ENCODE measurements at regions not wholly inside any gene's neighbourhood (a gene's known extent, or its start where the extent isn't known, plus 50 kb on each side); places are given as distances from the start of the nearest gene placed in this dataset.

DNA sequence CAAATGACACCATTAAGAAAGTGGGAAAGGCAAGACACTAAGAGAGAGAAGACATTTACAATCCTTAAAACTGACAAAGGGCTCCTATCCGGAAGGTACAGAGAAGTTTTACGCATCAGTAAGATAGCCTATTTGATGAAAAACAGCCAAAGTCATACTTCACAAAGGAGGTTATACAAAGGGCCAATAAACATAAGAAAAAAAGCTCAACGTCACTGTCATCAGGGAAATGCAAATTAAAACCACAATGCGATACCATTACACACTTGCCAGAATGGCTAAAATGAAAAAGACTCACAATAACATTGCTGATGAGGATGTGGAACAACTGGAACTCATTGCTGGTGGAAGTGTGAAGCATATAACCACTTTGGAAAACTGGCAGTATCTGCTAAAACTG, 168.6 kb upstream of the FAR2 start:
- H3K9me3 ChIP-seq (ENCODE audit: control insufficient read depth, low read depth, low read length) = no peaks in the 10 kb centered on the region
- no peaks in the 10 kb centered on the region for H3K36me3 ChIP-seq (ENCODE audit: control insufficient read depth in 2 of 2, extremely low read depth in 1 of 2, insufficient read depth in 2 of 2, low read length in 2 of 2)
- H3K4me3 ChIP-seq (ENCODE audit: control insufficient read depth in 2 of 3, extremely low read depth in 1 of 3, insufficient read depth in 2 of 3, low read depth in 1 of 3, low read length in 3 of 3) = no peak overlapping the region
- TF ChIP-seq, protein P1, sequence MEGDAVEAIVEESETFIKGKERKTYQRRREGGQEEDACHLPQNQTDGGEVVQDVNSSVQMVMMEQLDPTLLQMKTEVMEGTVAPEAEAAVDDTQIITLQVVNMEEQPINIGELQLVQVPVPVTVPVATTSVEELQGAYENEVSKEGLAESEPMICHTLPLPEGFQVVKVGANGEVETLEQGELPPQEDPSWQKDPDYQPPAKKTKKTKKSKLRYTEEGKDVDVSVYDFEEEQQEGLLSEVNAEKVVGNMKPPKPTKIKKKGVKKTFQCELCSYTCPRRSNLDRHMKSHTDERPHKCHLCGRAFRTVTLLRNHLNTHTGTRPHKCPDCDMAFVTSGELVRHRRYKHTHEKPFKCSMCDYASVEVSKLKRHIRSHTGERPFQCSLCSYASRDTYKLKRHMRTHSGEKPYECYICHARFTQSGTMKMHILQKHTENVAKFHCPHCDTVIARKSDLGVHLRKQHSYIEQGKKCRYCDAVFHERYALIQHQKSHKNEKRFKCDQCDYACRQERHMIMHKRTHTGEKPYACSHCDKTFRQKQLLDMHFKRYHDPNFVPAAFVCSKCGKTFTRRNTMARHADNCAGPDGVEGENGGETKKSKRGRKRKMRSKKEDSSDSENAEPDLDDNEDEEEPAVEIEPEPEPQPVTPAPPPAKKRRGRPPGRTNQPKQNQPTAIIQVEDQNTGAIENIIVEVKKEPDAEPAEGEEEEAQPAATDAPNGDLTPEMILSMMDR (optimal IDR thresholded peaks at IDR 0.05 in 1 of 3, IDR thresholded peaks at IDR 0.05 in 1 of 3, conservative IDR thresholded peaks at IDR 0.05 in 1 of 3; ENCODE audit: extremely low read depth in 1 of 3, insufficient read depth in 2 of 3, low read length in 3 of 3) = no peak
- TF ChIP-seq EZH2 (IDR thresholded peaks at IDR 0.05; ENCODE audit: low read length) = no peak
- dilution Hi-C loops (cut with MboI; ENCODE audit: extremely low pct_ligation_motif_present, low sequenced_read_pairs) = no loop called here
- H3K4me1 ChIP-seq (ENCODE audit: control insufficient read depth, extremely low read depth, insufficient read depth, low read length) = no peaks in the 10 kb centered on the region
- no peaks in the 10 kb centered on the region for H3K27me3 ChIP-seq (ENCODE audit: control insufficient read depth, extremely low read depth, insufficient read depth, low read length)
- H3K9me1 ChIP-seq (ENCODE audit: control insufficient read depth, extremely low read depth, insufficient read depth, low read length) = no peaks in the 10 kb centered on the region
- no peak for FAIRE-seq
- no peak overlapping the region for H3K27ac ChIP-seq (ENCODE audit: control insufficient read depth, insufficient read depth, low read length)
- no peak overlapping the region for H3K4me2 ChIP-seq (ENCODE audit: control insufficient read depth, extremely low read depth, insufficient read depth, low read depth, low read length)
- no peak overlapping the region for H3K9ac ChIP-seq (ENCODE audit: control insufficient read depth, extremely low read depth, insufficient read depth, low read length)
- H3K79me2 ChIP-seq (ENCODE audit: control insufficient read depth, insufficient read depth, low read length) = no peaks in the 10 kb centered on the region
- no peak for DNase-seq (ENCODE audit: low read depth, low spot score)
- no peak overlapping the region for H2AFZ ChIP-seq (ENCODE audit: control insufficient read depth, low read length)
- no peaks in the 10 kb centered on the region for H4K20me1 ChIP-seq (ENCODE audit: control insufficient read depth, extremely low read depth, insufficient read depth, low read length)

DNA sequence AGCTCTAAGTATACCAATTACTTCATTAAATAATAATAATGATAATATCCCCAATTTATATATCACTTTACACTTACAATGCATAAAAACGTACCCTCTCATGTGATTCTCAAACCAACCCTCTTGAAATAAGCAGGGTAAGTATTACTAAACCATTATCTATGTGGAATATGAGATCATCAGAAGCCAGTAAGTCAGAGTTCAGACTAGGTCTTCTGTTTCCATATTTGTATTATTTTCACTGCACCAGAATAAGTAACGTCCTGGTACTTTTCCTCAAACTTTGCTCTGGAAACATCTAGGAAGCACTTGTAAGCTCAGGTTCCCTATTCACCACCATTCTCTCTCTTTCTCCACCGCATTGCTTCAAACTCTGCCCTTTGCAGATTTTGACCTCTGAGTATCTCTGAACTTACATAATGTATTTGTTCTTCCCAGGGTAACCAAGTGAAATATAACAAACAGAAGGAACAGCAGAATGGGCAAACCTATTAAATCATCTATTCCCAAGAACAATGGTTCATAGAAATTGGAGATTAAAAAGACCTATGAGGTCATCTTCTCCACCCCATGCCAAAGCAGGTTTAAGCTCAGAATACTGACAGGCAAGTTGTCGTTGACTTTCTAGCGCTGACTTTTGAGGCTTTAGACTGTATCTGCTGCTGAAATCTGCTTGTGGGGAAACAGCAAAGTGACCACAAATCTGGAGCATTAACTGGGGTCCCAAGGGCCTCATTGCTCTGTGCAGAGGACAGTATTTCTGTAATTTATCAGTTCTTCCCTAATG, 161.3 kb upstream of the FAR2 start:
- no peaks in the 10 kb centered on the region for H3K27me3 ChIP-seq (ENCODE audit: control insufficient read depth, extremely low read depth, insufficient read depth, low read length)
- no peak overlapping the region for H2AFZ ChIP-seq (ENCODE audit: control insufficient read depth, low read length)
- no peak overlapping the region for H3K4me3 ChIP-seq (ENCODE audit: control insufficient read depth in 2 of 3, extremely low read depth in 1 of 3, insufficient read depth in 2 of 3, low read depth in 1 of 3, low read length in 3 of 3)
- TF ChIP-seq, protein P1 (optimal IDR thresholded peaks at IDR 0.05 in 1 of 3, IDR thresholded peaks at IDR 0.05 in 1 of 3, conservative IDR thresholded peaks at IDR 0.05 in 1 of 3; ENCODE audit: extremely low read depth in 1 of 3, insufficient read depth in 2 of 3, low read length in 3 of 3) = no peak
- TF ChIP-seq EZH2 (IDR thresholded peaks at IDR 0.05; ENCODE audit: low read length) = no peak
- DNase-seq (ENCODE audit: low read depth, low spot score) (no peak), FAIRE-seq (no peak)
- no peak overlapping the region for H3K4me2 ChIP-seq (ENCODE audit: control insufficient read depth, extremely low read depth, insufficient read depth, low read depth, low read length)
- H4K20me1 ChIP-seq (ENCODE audit: control insufficient read depth, extremely low read depth, insufficient read depth, low read length) = no peaks in the 10 kb centered on the region
- H3K4me1 ChIP-seq (ENCODE audit: control insufficient read depth, extremely low read depth, insufficient read depth, low read length) = no peaks in the 10 kb centered on the region
- no peaks in the 10 kb centered on the region for H3K36me3 ChIP-seq (ENCODE audit: control insufficient read depth in 2 of 2, extremely low read depth in 1 of 2, insufficient read depth in 2 of 2, low read length in 2 of 2)
- H3K9me3 ChIP-seq (ENCODE audit: control insufficient read depth, low read depth, low read length) = no peaks in the 10 kb centered on the region
- H3K9ac ChIP-seq (ENCODE audit: control insufficient read depth, extremely low read depth, insufficient read depth, low read length) = no peak overlapping the region
- H3K79me2 ChIP-seq (ENCODE audit: control insufficient read depth, insufficient read depth, low read length) = no peaks in the 10 kb centered on the region
- H3K9me1 ChIP-seq (ENCODE audit: control insufficient read depth, extremely low read depth, insufficient read depth, low read length) = no peaks in the 10 kb centered on the region
- no peak overlapping the region for H3K27ac ChIP-seq (ENCODE audit: control insufficient read depth, insufficient read depth, low read length)
- dilution Hi-C loops (cut with MboI; ENCODE audit: extremely low pct_ligation_motif_present, low sequenced_read_pairs) = no loop called here

All from keratinocyte (primary cell).